Endothelial cell of umbilical vein (primary cell): ENCODE measurements at regions not wholly inside any gene's neighbourhood (a gene's known extent, or its start where the extent isn't known, plus 50 kb on each side); places are given as distances from the start of the nearest gene placed in this dataset.

Experiments
- EZH2 ChIP-seq: IDR thresholded peaks from 2 replicates; pipeline ENCODE4 v1.6.1; 2012; ENCODE audit warnings: borderline replicate concordance, low read depth, mild to moderate bottlenecking, moderate library complexity, low read length, inconsistent platforms; ENCODE audit not compliant: severe bottlenecking
- FOS ChIP-seq: IDR thresholded peaks from 2 replicates; pipeline ENCODE4 v1.6.1; 2011; ENCODE audit warnings: mild to moderate bottlenecking, low read length, moderate library complexity, borderline replicate concordance; ENCODE audit not compliant: insufficient read depth
- GATA2 ChIP-seq: IDR thresholded peaks from 2 replicates; pipeline ENCODE4 v1.7.0; 2011; ENCODE audit warnings: low read depth, mild to moderate bottlenecking, moderate library complexity, mixed read lengths, low read length; ENCODE audit not compliant: insufficient read length, insufficient read depth
- JUN ChIP-seq: IDR thresholded peaks from 2 replicates; pipeline ENCODE4 v1.6.1; 2011; ENCODE audit warnings: borderline replicate concordance, low read depth; ENCODE audit not compliant: insufficient read length, insufficient read depth
- MYC ChIP-seq: IDR thresholded peaks from one replicate; pipeline ENCODE4 v1.6.1; 2011; ENCODE audit warnings: mild to moderate bottlenecking, low read depth, low read length
- POLR2A ChIP-seq: IDR thresholded peaks from 2 replicates; pipeline ENCODE4 v1.6.1; 2012; ENCODE audit warnings: low read depth, mild to moderate bottlenecking, control low read depth, low read length
- POLR2AphosphoS5 ChIP-seq: IDR thresholded peaks from 2 replicates; pipeline ENCODE4 v1.6.1; 2012; ENCODE audit warnings: low read depth, mild to moderate bottlenecking, control low read depth, low read length, moderate library complexity; ENCODE audit not compliant: insufficient read depth
- TF ChIP-seq, protein P1 (sequence below), 2 donors: IDR thresholded peaks; 1 replicate in 1 of 2; 2 replicates in 1 of 2; pipeline ENCODE4 v1.5.1; 2011; ENCODE audit warnings: low read length in 2 of 2, mild to moderate bottlenecking in 2 of 2, moderate library complexity in 2 of 2, control low read depth in 1 of 2, inconsistent platforms in 1 of 2, low read depth in 1 of 2; ENCODE audit not compliant: insufficient read depth in 1 of 2; ENCODE audit errors: extremely low read depth in 1 of 2
- TF ChIP-seq, protein P2 (sequence below): IDR thresholded peaks from 2 replicates; pipeline ENCODE4 v1.6.1; 2011; ENCODE audit not compliant: insufficient read depth, insufficient read length

DNA sequence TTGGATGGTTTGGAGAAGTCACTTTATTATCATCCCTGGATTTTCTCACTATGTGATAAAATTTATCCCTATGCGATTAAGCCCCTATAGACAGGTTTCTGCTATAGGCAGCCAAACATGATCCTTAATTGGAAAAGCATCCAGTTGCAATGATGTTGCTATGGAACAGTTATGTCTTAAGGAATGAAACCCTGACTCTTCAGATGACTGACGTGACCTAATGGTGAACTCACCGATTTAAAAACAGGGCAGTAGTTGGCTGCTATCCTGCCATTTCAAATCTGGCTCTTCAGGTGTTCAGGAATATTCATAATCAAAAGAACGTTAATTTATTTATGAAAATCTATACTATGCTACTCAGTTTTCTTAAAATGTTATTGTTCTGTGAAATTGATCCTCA lies 106.8 kb upstream of the ROBO1 start:
- TF ChIP-seq, protein P1, sequence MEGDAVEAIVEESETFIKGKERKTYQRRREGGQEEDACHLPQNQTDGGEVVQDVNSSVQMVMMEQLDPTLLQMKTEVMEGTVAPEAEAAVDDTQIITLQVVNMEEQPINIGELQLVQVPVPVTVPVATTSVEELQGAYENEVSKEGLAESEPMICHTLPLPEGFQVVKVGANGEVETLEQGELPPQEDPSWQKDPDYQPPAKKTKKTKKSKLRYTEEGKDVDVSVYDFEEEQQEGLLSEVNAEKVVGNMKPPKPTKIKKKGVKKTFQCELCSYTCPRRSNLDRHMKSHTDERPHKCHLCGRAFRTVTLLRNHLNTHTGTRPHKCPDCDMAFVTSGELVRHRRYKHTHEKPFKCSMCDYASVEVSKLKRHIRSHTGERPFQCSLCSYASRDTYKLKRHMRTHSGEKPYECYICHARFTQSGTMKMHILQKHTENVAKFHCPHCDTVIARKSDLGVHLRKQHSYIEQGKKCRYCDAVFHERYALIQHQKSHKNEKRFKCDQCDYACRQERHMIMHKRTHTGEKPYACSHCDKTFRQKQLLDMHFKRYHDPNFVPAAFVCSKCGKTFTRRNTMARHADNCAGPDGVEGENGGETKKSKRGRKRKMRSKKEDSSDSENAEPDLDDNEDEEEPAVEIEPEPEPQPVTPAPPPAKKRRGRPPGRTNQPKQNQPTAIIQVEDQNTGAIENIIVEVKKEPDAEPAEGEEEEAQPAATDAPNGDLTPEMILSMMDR (IDR thresholded peaks at IDR 0.05; ENCODE audit: extremely low read depth in 1 of 2, insufficient read depth in 1 of 2, low read depth in 1 of 2, low read length in 2 of 2), result no peak
- TF ChIP-seq EZH2, result no peak
- TF ChIP-seq POLR2AphosphoS5, result no peak
- TF ChIP-seq POLR2A, result no peak
- TF ChIP-seq, protein P2, sequence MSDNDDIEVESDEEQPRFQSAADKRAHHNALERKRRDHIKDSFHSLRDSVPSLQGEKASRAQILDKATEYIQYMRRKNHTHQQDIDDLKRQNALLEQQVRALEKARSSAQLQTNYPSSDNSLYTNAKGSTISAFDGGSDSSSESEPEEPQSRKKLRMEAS, result no peak
- TF ChIP-seq JUN, result no peak
- no peak for TF ChIP-seq MYC
- no peak for TF ChIP-seq FOS
- no peak for TF ChIP-seq GATA2
